Astrocyte of the cerebellum (primary cell): ENCODE measurements at regions not wholly inside any gene's neighbourhood (a gene's known extent, or its start where the extent isn't known, plus 50 kb on each side); places are given as distances from the start of the nearest gene placed in this dataset.

Experiments
- DNase-seq: peaks from one replicate; pipeline ENCODE4 v3.0.0-alpha.2; 2011; ENCODE audit warnings: low read depth
- H3K4me3 ChIP-seq: 2 replicates; pipeline ENCODE4 v1.5.1; 2011; ENCODE audit warnings: mild to moderate bottlenecking, low read depth, low read length, moderate library complexity
- in situ Hi-C: cut with HindIII; loops from 2 replicates; pipeline ENCODE4 v1.10.0; 2017; ENCODE audit warnings: low sequenced_read_pairs
- TF ChIP-seq, protein P1 (sequence below): IDR thresholded peaks from 2 replicates; pipeline ENCODE4 v1.5.1; 2012; ENCODE audit warnings: low read length, low read depth, moderate library complexity, mild to moderate bottlenecking; ENCODE audit errors: missing control alignments

DNA sequence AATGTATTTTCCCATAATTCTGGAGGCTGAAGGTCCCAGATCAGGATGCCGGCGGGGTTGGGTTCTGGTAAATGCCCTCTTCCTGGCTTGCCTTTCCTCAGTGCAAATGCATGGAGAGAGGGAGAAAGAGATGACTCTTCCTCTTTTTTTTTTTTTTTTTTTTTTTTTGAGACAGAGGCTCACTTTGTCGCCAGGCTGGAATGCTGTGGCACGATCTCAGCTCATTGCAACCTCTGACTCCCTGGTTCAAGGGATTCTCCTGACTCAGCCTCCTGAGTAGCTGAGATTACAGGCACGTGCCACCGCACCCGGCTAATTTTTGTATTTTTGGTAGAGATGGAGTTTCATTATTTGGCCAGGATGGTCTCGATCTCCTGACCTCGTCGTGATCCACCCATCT lies 300.0 kb upstream of the TAS2R1 start:
- DNase-seq: no peak

DNA sequence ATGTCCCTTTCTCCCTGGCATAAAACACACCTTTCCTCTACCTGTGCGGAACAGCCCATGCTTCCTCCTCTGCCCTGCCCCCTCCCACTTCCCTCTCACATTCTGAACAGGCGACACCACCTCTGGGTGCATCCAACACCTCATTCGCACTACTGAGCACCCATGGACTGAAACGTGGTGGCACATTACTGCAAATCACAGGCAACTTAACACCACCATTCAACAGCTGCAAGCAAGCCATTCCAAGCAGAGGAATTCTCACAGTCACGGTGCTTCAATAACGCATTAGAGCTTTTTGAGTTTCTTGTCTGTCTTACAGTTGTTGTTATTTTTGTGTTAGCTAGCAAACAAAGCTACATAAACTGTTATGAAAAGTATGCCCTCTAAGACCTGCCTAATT lies 298.2 kb upstream of the TAS2R1 start:
- no peak overlapping the region for H3K4me3 ChIP-seq
- TF ChIP-seq, protein P1, sequence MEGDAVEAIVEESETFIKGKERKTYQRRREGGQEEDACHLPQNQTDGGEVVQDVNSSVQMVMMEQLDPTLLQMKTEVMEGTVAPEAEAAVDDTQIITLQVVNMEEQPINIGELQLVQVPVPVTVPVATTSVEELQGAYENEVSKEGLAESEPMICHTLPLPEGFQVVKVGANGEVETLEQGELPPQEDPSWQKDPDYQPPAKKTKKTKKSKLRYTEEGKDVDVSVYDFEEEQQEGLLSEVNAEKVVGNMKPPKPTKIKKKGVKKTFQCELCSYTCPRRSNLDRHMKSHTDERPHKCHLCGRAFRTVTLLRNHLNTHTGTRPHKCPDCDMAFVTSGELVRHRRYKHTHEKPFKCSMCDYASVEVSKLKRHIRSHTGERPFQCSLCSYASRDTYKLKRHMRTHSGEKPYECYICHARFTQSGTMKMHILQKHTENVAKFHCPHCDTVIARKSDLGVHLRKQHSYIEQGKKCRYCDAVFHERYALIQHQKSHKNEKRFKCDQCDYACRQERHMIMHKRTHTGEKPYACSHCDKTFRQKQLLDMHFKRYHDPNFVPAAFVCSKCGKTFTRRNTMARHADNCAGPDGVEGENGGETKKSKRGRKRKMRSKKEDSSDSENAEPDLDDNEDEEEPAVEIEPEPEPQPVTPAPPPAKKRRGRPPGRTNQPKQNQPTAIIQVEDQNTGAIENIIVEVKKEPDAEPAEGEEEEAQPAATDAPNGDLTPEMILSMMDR: no peak
- in situ Hi-C loops: no loop called here
- DNase-seq: no peak

More for the DNA sequence above, 300.0 kb upstream of the TAS2R1 start:
- no peak overlapping the region for H3K4me3 ChIP-seq
- in situ Hi-C loops: no loop called here
- TF ChIP-seq, protein P1: no peak

- no peak for DNase-seq
Observed at GRCh38 chr5:9927521-9927997, 297.4 kb upstream of the TAS2R1 start.

GRCh38 chr5:9927106-9927505 lies 297.0 kb upstream of the TAS2R1 start:
- no peak overlapping the region for H3K4me3 ChIP-seq
- TF ChIP-seq, protein P1: no peak
- in situ Hi-C loops: no loop called here
- no peak for DNase-seq

More at GRCh38 chr5:9927521-9927997, 297.4 kb upstream of the TAS2R1 start:
- no peak overlapping the region for H3K4me3 ChIP-seq
- in situ Hi-C loops: no loop called here
- TF ChIP-seq, protein P1: no peak

GRCh38 chr5:9924614-9925013 lies 294.5 kb upstream of the TAS2R1 start:
- peak; percentile 88 for DNase-seq

DNA sequence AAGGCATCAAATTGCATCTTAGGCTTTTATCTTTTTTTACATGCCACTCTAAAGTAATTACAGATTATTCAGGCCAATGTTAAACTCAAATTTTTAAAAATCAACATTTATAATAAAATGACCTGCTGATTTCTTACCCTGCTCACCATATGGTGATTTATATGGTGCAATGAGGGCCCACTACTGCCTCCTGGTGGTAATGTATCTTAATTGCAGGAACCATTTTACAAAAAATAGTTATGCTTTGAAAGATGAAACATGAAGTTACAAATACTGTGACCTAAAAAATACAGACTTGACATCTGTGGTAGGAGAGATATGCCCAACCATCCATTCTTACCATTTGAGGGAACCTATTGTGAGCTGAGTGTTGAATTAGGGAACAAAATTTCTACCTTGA lies 292.6 kb upstream of the TAS2R1 start:
- in situ Hi-C loops: no loop called here
- no peak for DNase-seq
- TF ChIP-seq, protein P1: peak; percentile 17
- no peak overlapping the region for H3K4me3 ChIP-seq

More at GRCh38 chr5:9924614-9925013, 294.5 kb upstream of the TAS2R1 start:
- no peak overlapping the region for H3K4me3 ChIP-seq
- in situ Hi-C loops: no loop called here
- TF ChIP-seq, protein P1: no peak
